ENCODE measurements at regions not wholly inside any gene's neighbourhood (a gene's known extent, or its start where the extent isn't known, plus 50 kb on each side); places are given as distances from the start of the nearest gene placed in this dataset.

GRCh38 chr17:5699814-5700213 is 115.5 kb upstream of the NLRP1 start:
- TF ChIP-seq POLR2A (IDR thresholded peaks at IDR 0.05; ENCODE audit: low read depth, low read length) (no peak), POLR2AphosphoS5 (IDR thresholded peaks at IDR 0.05; ENCODE audit: low read depth, low read length) (no peak)

Data from GM12892 (cell line).